Stimulated activated naive CD8-positive, alpha-beta T cell treated with anti-CD3 and anti-CD28 coated beads, Interleukin-15, Interleukin-2, amounts not matched to agents 100 U/mL and 50 U/mL, for 24 hours (primary cell): ENCODE measurements at regions not wholly inside any gene's neighbourhood (a gene's known extent, or its start where the extent isn't known, plus 50 kb on each side); places are given as distances from the start of the nearest gene placed in this dataset.

Experiments
- ATAC-seq: fragments of 150-1000 bp; cut with Tn5 transposase; one replicate; pipeline ENCODE4 v1.10.0; 2021
- DNase-seq: peaks from one replicate; pipeline ENCODE4 v3.0.0; 2021

DNA sequence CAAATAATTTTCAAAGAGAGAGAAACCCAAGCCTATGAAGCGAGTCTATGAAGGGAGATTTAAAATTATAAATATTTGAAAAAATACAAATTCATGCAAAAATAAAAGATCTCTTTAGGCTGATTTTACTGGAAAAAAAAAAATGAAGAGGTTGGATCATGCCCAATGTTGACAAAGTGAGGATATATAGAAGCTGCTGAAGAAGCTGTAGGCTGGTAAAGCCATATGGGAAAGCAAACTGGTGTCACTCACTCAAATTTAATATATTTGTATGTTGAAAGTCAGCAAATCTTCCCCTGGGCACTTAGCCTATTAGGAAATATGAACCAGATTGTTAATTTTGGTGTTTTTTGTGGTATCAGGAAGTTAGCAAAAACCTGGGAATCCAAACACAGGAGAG, 61.8 kb upstream of the BCHE start:
- ATAC-seq: no peak
- DNase-seq: no peak

DNA sequence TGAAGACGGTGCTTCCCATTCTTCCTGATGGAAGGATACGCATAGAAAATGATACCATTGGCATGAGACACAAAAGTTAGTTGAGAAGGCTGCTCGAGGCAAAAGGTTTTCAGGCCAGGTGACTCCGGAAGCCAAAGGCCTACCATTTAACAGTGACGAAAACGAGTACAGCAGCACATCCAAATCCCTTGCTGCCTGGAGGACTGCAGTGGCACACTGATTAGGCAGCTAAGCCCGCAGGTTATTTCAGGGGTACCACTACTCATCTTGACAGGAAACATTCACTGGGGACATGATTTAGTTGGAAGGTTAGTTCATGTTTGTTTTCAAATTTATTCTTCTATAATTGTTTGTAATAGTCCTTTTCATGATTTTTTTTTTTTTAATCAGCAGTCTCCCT, 59.9 kb upstream of the BCHE start:
- no peak for DNase-seq
- ATAC-seq: no peak

DNA sequence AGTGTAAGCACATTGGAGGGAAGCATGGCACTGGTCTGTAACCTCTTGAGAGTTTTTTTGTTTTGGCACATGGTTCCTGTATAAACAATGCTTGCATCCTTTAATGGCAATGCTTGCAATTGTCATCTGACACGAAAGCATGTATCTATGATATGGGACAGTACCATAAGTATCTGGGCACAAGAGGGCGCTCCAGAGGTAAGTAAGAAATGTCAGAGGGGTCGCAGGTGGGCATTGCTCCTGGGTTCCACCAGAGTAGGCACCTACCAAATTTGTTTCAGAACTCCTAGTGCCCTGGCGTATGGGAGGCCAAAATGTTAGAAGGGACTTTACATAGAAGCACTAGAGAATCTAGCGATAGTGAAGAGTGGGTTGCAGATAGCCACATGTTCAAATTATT, 58.7 kb upstream of the BCHE start:
- ATAC-seq (no peak), DNase-seq (peak; percentile 13)

DNA sequence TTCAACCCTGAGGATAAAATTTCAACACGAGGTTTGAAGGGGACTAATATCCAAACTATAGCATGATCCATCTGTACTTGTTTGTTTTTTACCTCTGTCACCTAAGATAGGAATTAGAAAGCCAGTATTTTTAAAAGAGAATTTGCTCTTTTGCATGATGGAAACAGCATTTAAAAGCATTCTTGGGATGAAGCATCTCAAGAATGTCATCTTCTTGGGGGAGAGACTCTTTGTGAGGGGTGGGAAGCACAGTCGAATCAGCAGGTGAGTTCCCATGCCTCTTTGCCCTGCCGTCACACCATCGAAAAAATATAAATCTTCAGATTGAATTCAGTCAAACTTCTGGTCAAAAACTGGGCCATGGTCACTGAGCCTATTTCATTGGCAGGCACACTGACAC, 55.3 kb upstream of the BCHE start:
- DNase-seq (no peak), ATAC-seq (no peak)
